ENCODE measurements at regions not wholly inside any gene's neighbourhood (a gene's known extent, or its start where the extent isn't known, plus 50 kb on each side); places are given as distances from the start of the nearest gene placed in this dataset.

- ChIA-PET POLR2A (ENCODE audit: unreplicated experiment) (no interaction called here), CTCF (no interaction called here)
- Histone ChIP-seq H3K56ac (ENCODE audit: extremely low read depth, insufficient read depth, low read length) (no peak overlapping the region), H2BK15ac (ENCODE audit: low read depth, low read length) (no peak overlapping the region), H3K18ac (ENCODE audit: low read depth, low read length) (no peak overlapping the region), H3K14ac (replicated peaks; ENCODE audit: low read depth, low read length) (no peak overlapping the region), H2AFZ (replicated peaks; ENCODE audit: low read length, poor library complexity) (no peak overlapping the region), H3K23ac (ENCODE audit: low read depth, low read length) (no peak overlapping the region), H3K4ac (ENCODE audit: low read depth, low read length) (no peak overlapping the region), H3K4me1 (ENCODE audit: control insufficient read depth, insufficient read depth, low read length) (no peaks in the 10 kb centered on the region), H3K9ac (ENCODE audit: low read depth, low read length) (no peak overlapping the region), H3K79me1 (ENCODE audit: low read depth in 1 of 2, low read length in 2 of 2) (no peaks in the 10 kb centered on the region), H4K20me1 (ENCODE audit: insufficient read depth, low read length) (no peaks in the 10 kb centered on the region), H3K4me2 (ENCODE audit: low read depth, low read length) (no peak overlapping the region), H2BK5ac (ENCODE audit: low read depth, low read length, poor library complexity, severe bottlenecking) (no peak overlapping the region), H2AK5ac (ENCODE audit: low read depth, low read length) (no peak overlapping the region), H2BK20ac (ENCODE audit: low read depth, low read length) (no peak overlapping the region), H4K5ac (ENCODE audit: low read depth, low read length) (no peak overlapping the region), H3K9me3 (ENCODE audit: control insufficient read depth, insufficient read depth, low read length) (no peaks in the 10 kb centered on the region), H3K36me3 (ENCODE audit: control insufficient read depth, insufficient read depth, low read length) (no peaks in the 10 kb centered on the region), H4K8ac (ENCODE audit: low read depth in 2 of 2, low read length in 2 of 2) (no peak overlapping the region), H3K27me3 (ENCODE audit: control insufficient read depth, insufficient read depth, low read length) (peaks cover 10% of the 10 kb centered on the region), H3K4me3 (ENCODE audit: insufficient read depth, low read depth, low read length) (no peak overlapping the region), H2BK120ac (ENCODE audit: low read depth, low read length) (no peak overlapping the region), H3K9me1 (ENCODE audit: insufficient read depth, low read length) (no peaks in the 10 kb centered on the region), H2AK9ac (replicated peaks; ENCODE audit: low read depth, low read length, poor library complexity) (no peak overlapping the region), H3K27ac (ENCODE audit: insufficient read depth, low read length) (no peak overlapping the region), H4K91ac (ENCODE audit: insufficient read depth, low read depth, low read length) (no peak overlapping the region)
- DNase-seq: no peak
- no TSS peak for BruUV-seq (replicated peaks)
- ATAC-seq (ENCODE audit: low read depth): no peak
- intact Hi-C loops (cut with micrococcal nuclease): no loop called here
- in situ Hi-C loops (cut with MboI; ENCODE audit: low sequenced_read_pairs): no loop called here
- WGBS, 2 experiments (ENCODE audit: extremely low coverage in 2 of 2, insufficient read length in 1 of 2): 76% methylated on average over 10 of the region's 15 CpGs; no CpG with 5 or more reads in 1 of the 2 experiments
- TF ChIP-seq MAFK (IDR thresholded peaks at IDR 0.05; ENCODE audit: low read depth, low read length) (no peak), RCOR1 (IDR thresholded peaks at IDR 0.05; ENCODE audit: insufficient replicate concordance, low read length) (no peak), MAZ (IDR thresholded peaks at IDR 0.05; ENCODE audit: borderline replicate concordance, low read depth, low read length) (no peak), NFE2L2 (IDR thresholded peaks at IDR 0.05; ENCODE audit: low read depth, low read length) (no peak), BHLHE40 (IDR thresholded peaks at IDR 0.05; ENCODE audit: low read depth, low read length) (no peak)
- dilution Hi-C loops (cut with HindIII; ENCODE audit: low sequenced_read_pairs, unreplicated experiment): no loop called here
Observed at GRCh38 chr11:119823077-119823476, 94.1 kb upstream of the NECTIN1 start.

Data from IMR-90 (cell line).